HG02763 (cell line): ENCODE measurements at regions not wholly inside any gene's neighbourhood (a gene's known extent, or its start where the extent isn't known, plus 50 kb on each side); places are given as distances from the start of the nearest gene placed in this dataset.
"Not testable (repeated sequence)": the region's sequence is repeated elsewhere in the genome, so short reads cannot be mapped to it uniquely, and the experiment has no call there.

Source experiments
- ATAC-seq: cut with Tn5 transposase; IDR thresholded peaks from one replicate; pipeline ENCODE4 v1.9.1; 2021; ENCODE audit warnings: mild to moderate bottlenecking, moderate library complexity; ENCODE audit not compliant: unreplicated experiment

DNA sequence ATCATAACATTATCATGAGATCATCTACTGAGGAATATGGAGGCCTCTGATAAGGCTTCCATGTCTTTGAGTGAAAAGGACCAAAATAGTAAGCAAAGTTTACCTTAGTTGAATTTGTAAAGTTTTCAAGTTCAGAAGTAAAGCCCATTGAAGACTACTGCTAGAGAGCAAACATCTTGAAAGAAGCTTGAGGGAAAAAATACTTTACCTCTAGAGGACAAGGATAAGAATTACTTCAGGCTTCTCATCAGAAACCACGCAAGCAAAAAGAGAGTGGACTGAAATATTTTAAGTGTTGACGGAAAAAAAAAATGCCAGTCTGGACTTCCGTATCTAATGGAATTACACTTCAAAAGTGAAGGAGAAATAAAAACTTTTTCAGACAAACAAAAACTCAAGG lies 114.3 kb downstream of the MPP7 start:
- no peak for ATAC-seq

DNA sequence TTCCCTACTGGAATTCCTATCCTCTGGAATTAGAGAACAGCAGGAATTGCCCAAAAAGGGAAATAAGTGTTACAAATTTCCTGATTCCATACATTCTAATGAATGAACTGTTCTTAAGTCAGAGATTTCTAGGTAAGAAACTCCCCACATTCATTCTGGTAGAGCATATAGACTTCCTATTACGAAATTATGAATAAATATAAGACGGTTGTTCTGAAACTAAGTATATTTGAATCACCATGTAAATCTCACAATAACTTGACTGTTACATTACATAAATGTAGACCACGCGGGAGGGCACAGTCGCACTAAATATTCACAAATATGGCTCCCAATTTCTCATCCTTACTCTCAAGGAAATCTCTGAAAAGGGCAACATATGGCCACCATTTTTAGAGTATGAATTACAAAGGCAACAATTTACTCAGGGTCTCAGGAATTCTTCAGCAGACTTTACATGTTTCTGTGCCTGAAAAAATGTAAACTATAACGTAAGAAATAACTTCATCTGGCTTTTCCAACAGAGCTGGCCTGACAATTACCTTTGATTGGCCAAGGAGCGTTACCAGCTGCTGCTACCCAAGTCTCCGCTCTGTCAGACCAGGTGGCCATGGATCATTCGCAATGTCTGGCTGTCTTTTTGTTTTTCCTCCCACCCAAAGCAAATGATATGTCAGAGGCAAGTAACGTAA lies 115.8 kb downstream of the MPP7 start:
- no peak for ATAC-seq

DNA sequence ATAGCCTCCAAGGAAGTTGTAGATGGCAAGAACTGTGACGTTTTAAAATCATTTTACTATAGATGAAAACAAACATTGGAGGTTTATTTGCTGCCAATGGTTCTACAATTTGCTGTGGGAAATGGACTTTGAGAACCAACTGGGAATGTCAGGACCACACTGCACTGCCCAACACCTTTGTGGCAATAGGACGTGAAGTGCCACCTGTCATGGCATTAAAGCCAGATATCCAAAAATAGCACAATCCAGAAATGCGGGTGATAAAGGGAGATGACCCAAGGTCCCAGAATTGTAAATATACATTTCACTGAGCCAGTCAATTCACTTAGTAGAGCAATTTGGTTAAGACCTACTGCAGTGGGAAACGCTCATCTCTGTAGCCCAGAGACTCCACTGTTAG lies 116.4 kb downstream of the MPP7 start:
- no peak for ATAC-seq

DNA sequence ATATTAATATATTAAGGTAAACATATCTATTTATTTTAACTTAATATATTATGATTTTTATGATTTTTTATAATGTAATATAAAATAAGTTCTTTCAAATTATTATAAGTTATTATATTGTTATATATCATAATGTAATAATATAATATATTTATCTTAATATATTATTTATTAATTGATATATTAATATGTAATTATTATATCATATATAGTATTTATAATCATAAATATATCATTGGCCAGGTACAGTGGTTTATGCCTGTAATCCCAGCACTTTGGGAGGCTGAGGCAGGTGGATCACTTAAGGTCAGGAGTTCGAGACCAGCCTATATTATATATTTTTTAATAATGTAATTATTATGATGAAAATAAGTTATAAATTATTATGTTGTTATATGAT lies 118.1 kb downstream of the MPP7 start:
- no peak for ATAC-seq

GRCh38 chr10:28181478-28182096 lies 121.3 kb downstream of the MPP7 start:
- ATAC-seq = no peak

DNA sequence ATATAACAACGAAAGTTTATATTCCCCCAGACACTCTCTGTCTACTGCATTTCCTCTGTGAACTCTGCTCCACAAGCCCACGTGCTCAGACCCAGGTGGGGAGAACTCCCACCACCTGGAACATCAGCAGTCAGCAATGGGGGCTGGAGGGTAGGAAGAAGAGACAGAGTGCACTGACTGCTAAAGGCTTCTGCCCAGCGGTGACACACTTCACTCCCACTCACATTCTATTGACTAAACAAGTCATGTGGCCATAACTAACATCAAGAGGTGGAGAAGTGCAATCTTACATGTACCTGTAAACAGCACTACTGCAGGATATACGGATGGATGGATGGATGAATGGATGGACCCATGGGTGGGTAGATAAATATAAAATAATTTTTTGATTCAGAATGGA lies 122.2 kb downstream of the MPP7 start:
- ATAC-seq = no peak

DNA sequence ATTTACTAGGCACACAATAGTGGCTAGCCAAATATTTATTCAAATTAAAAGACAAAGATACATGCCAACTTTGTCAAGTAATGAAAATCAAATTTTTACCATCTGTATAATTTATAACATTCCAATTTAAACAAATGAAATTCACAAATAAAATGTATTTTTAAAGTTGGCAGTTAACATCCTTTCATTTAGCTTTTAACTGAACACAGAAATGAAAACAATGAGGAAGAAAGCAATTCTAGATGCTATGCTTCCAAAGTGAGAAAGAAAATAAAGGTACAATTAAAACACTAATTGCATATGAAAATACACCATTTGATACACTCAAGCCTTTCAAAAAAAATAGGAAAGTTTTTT lies 123.1 kb downstream of the MPP7 start:
- ATAC-seq = no peak

DNA sequence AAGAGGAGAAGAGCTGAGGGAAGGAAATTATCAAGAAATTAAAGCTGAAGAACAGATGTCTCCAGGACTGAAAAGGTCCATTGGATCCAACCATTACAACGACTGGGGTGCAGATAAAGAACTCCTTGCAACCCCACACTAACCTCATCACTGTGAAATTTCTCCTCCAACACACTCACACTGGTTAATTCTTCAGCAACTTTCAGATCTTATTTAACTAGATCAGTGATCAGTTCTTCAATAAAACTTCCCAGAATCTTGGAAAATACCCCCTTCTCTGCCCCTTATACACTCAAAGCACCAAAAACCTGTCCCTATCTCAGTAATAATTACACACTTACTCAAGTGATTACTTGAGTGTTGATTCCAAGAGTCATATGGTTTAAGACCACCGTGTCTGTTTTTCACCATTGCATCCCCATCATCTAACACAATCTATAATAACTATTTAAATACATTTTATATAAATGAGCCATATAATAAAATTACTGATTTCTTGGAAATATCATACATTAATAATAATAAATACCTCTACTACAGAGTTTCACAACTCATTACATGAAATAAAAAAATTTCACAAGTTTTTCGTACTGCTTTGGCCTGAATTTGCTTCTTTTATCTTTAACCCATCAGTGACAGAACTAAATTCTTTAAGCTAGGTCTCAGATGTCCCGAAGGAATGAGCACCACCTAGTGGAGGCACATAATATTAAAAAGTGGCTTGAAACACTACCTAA lies 123.7 kb downstream of the MPP7 start:
- no peak for ATAC-seq

GRCh38 chr10:28177944-28178637 lies 124.8 kb downstream of the MPP7 start:
- no peak for ATAC-seq

DNA sequence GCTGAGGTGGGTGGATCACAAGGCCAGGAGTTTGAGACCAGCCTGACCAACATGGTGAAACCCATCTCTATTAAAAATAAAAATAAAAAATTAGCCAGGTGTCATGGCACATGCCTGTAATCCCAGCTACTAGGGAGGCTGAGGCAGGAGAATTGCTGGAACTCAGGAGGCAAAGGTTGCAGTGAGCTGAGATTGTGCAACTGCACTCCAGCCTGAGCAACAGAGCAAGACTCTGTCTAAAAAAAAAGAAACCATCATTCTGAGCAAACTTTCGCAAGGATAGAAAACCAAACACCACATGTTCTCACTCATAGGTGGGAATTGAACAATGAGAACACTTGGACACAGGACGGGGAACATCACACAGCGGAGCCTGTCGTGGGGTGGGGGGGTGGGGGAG lies 126.4 kb downstream of the MPP7 start:
- not testable (repeated sequence) for ATAC-seq

GRCh38 chr10:28172223-28172610 lies 130.6 kb downstream of the MPP7 start:
- no peak for ATAC-seq

- ATAC-seq = no peak
Observed at GRCh38 chr10:28171468-28172222, 131.2 kb downstream of the MPP7 start.

GRCh38 chr10:28169525-28169924 lies 133.3 kb downstream of the MPP7 start:
- ATAC-seq = peak; percentile 97

DNA sequence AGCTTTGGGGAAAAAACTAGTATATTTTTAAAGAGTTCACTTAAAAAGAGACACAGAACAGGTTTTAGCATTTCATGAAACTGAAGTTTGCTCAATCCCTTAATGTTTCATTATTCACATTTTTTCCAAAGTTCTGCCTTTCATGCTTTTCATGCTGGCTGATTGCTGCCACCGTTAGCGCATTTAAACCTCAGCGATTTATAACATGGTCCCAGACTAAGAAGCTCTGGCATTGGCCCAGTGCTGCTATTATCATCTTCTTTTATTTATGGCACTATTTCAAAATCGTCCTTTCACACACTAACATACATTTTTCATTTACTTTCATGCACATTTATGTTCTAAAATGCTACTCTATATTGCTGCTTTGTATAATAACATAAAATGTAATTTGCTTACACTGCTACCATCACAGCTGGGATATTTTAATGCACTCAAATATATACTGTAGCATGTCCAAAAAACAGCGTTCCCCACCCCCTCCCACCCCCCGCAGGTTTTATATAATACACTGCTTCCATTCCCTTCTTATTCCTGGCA lies 141.9 kb downstream of the MPP7 start:
- ATAC-seq = no peak

DNA sequence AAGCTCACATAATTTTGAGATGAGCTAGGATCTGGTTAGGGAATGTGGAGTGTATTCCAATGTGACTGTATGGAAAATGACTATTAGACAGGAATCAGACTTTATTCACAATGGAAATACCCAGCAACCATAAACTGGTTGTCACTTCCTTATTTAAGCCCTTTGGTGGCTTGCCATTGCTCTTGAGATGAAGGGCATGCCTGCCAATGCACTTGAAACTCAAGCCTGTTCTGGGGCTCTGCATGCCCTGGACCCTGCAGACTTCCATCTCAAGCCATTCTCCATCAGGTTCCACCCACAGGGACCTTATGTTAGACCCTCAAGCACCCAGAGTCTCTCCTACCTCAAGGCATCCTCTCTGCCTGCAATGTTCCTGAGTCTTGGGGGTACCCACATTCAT lies 145.5 kb downstream of the MPP7 start:
- no peak for ATAC-seq

GRCh38 chr10:28155726-28156125 lies 147.1 kb downstream of the MPP7 start:
- ATAC-seq = no peak

DNA sequence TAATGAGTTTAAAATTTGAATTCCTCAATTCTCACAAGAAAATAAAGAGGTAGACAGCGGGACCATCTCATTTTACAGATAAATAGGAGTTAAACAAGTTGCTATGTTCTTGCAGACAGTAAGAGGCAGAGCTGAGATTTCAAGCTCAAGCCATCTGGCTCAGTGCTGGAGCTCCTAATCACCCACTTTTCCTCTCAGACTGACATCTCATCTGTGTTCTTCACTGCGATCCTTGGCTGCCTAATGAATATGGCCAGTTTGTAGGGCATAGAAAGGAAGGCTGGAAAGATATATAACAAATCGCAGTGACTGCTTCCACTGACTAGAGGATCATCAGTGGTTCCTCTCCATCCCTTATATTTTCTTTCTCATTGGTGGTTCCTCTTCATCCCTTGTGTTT lies 151.2 kb downstream of the MPP7 start:
- ATAC-seq = no peak

- no peak for ATAC-seq
Observed at GRCh38 chr10:28149746-28150145, 150.9 kb upstream of the ODAD2 start.

DNA sequence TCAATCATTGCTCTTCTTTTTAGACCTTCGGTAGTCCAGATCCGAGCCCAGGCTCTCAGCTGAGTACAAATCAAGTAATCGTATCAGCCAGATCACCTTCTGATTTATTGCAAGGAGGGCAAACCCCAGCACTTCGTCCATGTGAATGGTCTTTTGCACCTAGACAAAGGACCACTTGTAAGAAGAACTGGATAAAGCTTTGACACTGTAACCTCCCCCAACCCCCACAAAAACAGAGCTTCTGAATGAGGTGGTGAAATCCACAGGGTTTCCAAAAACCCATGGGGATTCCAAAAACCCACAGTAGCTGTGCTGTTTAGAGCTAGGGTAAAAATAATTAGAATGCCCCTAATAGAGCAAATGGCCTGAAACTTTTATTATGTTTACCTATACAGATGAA lies 148.8 kb upstream of the ODAD2 start:
- ATAC-seq = no peak

GRCh38 chr10:28139138-28139537 lies 140.3 kb upstream of the ODAD2 start:
- no peak for ATAC-seq
